ENCODE measurements at regions not wholly inside any gene's neighbourhood (a gene's known extent, or its start where the extent isn't known, plus 50 kb on each side); places are given as distances from the start of the nearest gene placed in this dataset.

GRCh38 chr14:43307836-43308235 lies 1199.2 kb downstream of the FSCB start:
- TF ChIP-seq CTCF (IDR thresholded peaks at IDR 0.05) = no peak
- no peak for TF ChIP-seq POLR2A (IDR thresholded peaks at IDR 0.05)
